Bronchial epithelial cell (primary cell): ENCODE measurements at regions not wholly inside any gene's neighbourhood (a gene's known extent, or its start where the extent isn't known, plus 50 kb on each side); places are given as distances from the start of the nearest gene placed in this dataset.

ENCODE experiments used
- DNase-seq: peaks from one replicate; pipeline ENCODE4 v3.0.0-alpha.2; 2010; ENCODE audit warnings: low read depth
- FAIRE-seq: peaks from 2 replicates; lab custom pipeline; 2011; peaks lifted over from hg19 to GRCh38; lab: Jason Lieb, UNC
- H3K27me3 ChIP-seq: 2 replicates; pipeline ENCODE4 v1.5.1; 2011; ENCODE audit warnings: low read length; ENCODE audit not compliant: control insufficient read depth, insufficient read depth
- H3K36me3 ChIP-seq: 2 replicates; pipeline ENCODE4 v1.5.1; 2011; ENCODE audit warnings: low read length; ENCODE audit not compliant: control insufficient read depth, insufficient read depth
- H3K4me3 ChIP-seq: 2 replicates; pipeline ENCODE4 v1.5.1; 2011; ENCODE audit warnings: mild to moderate bottlenecking, low read depth, low read length, control low read depth
- TF ChIP-seq, protein P1 (sequence below): IDR thresholded peaks from 2 replicates; pipeline ENCODE4 v1.5.1; 2011; ENCODE audit warnings: mild to moderate bottlenecking, moderate library complexity, low read length, control low read depth, inconsistent platforms; ENCODE audit not compliant: insufficient read depth, severe bottlenecking

DNA sequence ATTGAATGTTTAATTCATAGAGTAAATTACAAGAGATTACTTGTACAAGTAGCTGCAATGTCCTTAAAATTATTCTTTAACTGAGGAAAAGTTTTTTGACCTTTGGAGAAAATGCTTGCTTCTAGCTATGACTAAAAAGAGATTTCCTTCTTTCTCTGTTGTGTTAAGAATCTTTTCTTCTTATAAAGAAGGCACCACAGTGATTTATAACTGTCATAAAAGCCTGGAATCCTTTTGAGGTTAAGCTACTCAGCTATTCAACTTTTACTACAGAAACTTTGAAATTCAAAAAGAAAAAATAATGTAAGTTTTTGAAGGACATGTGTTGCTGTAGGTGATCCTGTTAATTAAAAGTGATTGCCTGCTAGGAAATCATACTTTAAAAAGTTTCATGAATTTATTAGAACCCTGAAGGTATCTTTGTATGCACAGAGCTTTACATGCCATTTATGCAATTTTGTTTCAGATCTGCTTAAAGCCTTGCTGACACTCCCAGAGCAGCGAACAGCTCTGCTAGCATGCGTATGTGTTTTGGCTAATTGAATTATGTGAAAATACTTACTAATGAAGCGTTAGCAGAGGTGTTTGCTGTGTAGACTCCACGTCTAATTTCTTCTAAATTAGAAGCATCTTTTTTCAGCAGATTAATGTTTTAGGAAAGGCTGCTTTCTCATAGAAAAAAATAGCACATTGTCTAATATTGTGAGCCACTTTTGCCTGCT is 94.7 kb upstream of the SMYD2 start:
- no peak for FAIRE-seq
- H3K4me3 ChIP-seq: no peak overlapping the region
- no peaks in the 10 kb centered on the region for H3K36me3 ChIP-seq
- H3K27me3 ChIP-seq: peaks cover 22% of the 10 kb centered on the region
- DNase-seq: no peak
- TF ChIP-seq, protein P1, sequence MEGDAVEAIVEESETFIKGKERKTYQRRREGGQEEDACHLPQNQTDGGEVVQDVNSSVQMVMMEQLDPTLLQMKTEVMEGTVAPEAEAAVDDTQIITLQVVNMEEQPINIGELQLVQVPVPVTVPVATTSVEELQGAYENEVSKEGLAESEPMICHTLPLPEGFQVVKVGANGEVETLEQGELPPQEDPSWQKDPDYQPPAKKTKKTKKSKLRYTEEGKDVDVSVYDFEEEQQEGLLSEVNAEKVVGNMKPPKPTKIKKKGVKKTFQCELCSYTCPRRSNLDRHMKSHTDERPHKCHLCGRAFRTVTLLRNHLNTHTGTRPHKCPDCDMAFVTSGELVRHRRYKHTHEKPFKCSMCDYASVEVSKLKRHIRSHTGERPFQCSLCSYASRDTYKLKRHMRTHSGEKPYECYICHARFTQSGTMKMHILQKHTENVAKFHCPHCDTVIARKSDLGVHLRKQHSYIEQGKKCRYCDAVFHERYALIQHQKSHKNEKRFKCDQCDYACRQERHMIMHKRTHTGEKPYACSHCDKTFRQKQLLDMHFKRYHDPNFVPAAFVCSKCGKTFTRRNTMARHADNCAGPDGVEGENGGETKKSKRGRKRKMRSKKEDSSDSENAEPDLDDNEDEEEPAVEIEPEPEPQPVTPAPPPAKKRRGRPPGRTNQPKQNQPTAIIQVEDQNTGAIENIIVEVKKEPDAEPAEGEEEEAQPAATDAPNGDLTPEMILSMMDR: no peak

DNA sequence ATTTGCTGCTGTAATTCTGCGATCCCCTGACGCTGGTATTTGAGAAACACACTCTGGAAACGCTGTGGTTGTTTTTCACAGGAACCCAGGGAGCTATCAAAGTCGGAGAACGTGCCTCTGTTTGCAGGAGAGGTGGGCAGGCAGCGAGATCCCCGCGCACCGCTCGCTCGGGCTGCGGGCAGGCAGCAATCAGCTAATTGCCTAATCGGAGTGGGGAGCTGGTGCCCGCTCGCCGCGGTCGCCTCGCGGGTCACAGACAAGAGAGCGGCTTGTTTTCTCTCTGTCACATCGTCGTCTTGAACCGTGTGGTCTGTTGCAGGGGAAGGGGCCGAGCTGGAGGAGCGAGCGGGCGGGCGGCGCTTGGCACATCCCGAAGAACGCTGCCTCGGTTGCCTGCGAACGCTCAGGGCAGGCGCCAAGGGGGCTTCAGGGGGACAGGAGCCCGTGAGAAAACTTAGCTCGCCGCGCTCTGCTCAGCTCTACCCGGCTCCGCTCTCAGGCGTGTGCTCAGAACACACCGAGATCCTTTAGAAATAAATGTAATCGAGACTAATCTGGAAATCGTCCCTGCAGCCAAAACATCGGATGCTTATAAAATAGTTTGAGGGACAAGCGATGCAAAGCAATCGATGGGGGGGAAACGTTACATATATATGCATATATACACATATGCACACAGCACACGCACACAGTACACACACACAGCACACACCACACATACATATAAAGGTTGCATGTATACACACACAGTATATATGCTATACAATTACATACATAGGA is 93.6 kb upstream of the SMYD2 start:
- Histone ChIP-seq H3K27me3 (peaks cover 22% of the 10 kb centered on the region), H3K36me3 (no peaks in the 10 kb centered on the region), H3K4me3 (no peak overlapping the region)
- no peak for DNase-seq
- no peak for FAIRE-seq
- TF ChIP-seq, protein P1: no peak

DNA sequence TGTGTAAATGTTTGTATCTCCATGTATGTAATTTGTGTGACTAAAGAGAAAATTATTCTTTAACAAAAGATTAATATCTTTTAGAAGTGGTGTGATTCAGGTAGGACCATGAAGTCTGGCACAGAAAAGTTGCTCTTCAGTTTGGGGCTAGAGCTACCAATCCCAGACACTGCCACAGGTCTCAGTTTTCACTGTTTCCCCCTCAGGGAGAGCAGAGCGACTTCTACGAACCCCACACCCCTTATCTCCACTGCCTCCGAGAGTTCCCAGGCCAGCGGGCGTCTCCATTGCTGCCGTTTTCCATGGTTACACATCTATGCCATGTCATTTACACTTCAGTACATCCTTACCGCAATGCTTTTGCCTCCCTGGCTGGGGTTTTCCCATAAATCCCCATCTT is 93.0 kb upstream of the SMYD2 start:
- H3K36me3 ChIP-seq: no peaks in the 10 kb centered on the region

DNA sequence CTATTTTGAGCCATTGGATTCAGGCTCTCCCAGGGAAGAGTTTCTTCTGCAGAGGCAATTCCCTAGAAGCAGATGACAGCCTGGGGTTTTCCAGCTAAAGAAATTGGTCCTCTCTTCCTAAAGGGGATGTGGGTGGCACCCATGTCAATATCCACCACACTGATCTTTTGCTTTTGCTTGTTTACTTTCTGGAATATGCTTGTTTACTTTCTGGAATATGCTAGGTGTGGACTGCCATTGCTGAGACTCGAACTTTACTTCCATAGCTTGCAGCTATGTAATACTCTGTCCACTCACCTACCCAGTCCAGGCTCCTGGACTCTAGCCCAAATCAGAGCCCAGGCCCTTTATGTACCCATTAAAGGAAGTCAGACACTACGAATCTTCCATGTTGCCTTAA is 92.1 kb upstream of the SMYD2 start:
- H3K27me3 ChIP-seq: peaks cover 22% of the 10 kb centered on the region
- DNase-seq (no peak), FAIRE-seq (no peak)
- no peak overlapping the region for H3K4me3 ChIP-seq
- H3K36me3 ChIP-seq: no peaks in the 10 kb centered on the region
- TF ChIP-seq, protein P1: no peak

More for the DNA sequence above, 93.0 kb upstream of the SMYD2 start:
- DNase-seq (no peak), FAIRE-seq (no peak)
- Histone ChIP-seq H3K27me3 (peaks cover 22% of the 10 kb centered on the region), H3K4me3 (no peak overlapping the region)
- TF ChIP-seq, protein P1: no peak

DNA sequence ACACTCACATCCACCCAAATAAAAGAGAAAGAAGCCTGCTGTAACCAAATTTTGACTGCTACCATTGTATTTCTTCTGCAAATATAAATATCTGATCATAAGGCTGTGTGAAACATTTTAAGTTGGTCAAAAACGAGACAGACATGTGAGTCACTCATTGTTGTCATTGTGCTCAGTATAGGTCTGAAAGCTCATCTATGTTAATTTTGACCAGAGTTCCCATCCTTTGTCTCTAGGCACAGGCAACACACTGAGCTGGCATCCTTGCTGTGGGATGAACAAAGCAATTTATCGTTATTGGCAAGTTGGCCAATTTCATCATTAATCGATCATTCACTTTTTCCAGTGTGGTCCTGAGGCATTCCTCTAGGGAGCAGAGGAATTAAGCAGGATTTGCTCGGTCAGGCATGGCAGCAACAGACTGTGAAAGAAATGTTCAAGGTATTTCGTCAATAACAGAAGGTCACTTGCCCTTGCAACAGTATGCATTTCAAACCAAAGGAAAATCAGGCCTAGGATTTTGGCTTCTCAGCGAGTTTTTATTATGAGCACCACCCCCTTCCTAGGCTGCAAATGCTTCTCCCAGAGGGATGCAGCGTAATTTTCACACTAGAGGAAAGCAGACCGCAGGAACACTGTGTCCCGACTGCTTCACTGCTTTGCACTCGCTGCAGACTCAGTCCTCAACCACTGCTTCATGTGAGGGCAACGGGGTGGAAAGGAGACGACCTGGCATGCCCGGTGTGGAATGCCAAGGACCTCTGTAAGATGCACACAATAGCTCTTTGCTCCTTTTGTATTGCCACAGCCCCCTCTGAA is 87.9 kb upstream of the SMYD2 start:
- FAIRE-seq (no peak), DNase-seq (no peak)
- Histone ChIP-seq H3K27me3 (peaks cover 7% of the 10 kb centered on the region), H3K36me3 (no peaks in the 10 kb centered on the region), H3K4me3 (no peak overlapping the region)
- TF ChIP-seq, protein P1: no peak
